ENCODE measurements at regions not wholly inside any gene's neighbourhood (a gene's known extent, or its start where the extent isn't known, plus 50 kb on each side); places are given as distances from the start of the nearest gene placed in this dataset.

- TF ChIP-seq CTCF (conservative IDR thresholded peaks at IDR 0.05 in 1 of 2, IDR thresholded peaks at IDR 0.05 in 1 of 2; ENCODE audit: extremely low read depth in 1 of 2, insufficient read depth in 1 of 2, low read depth in 1 of 2, low read length in 2 of 2) = no peak
- no peak for TF ChIP-seq EZH2 (IDR thresholded peaks at IDR 0.05; ENCODE audit: borderline replicate concordance, low read length)
Measured at GRCh38 chr17:68762911-68763310, 161.7 kb upstream of the FAM20A start.

Data from mammary epithelial cell (primary cell).